ENCODE measurements at regions not wholly inside any gene's neighbourhood (a gene's known extent, or its start where the extent isn't known, plus 50 kb on each side); places are given as distances from the start of the nearest gene placed in this dataset.
"Not testable (repeated sequence)": the region's sequence is repeated elsewhere in the genome, so short reads cannot be mapped to it uniquely, and the experiment has no call there.

DNA sequence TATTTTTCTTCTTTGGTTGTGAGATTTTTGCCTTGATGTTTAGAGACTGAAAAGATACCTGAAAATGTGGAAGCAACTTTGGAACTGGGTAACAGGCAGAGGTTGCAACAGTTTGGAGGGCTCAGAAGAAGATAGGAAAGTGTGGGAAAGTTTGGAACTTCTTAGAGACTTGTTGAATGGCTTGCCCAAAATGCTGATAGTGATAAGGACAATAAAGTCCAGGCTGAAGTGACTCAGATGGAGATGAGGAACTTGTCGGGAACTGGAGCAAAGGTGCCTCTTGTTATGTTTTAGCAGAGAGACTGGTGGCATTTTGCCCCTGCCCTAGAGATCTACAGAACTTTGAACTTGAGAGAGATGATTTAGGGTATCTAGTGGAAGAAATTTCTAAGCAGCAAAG, 171.8 kb downstream of the REEP3 start:
- TF ChIP-seq, protein P1, sequence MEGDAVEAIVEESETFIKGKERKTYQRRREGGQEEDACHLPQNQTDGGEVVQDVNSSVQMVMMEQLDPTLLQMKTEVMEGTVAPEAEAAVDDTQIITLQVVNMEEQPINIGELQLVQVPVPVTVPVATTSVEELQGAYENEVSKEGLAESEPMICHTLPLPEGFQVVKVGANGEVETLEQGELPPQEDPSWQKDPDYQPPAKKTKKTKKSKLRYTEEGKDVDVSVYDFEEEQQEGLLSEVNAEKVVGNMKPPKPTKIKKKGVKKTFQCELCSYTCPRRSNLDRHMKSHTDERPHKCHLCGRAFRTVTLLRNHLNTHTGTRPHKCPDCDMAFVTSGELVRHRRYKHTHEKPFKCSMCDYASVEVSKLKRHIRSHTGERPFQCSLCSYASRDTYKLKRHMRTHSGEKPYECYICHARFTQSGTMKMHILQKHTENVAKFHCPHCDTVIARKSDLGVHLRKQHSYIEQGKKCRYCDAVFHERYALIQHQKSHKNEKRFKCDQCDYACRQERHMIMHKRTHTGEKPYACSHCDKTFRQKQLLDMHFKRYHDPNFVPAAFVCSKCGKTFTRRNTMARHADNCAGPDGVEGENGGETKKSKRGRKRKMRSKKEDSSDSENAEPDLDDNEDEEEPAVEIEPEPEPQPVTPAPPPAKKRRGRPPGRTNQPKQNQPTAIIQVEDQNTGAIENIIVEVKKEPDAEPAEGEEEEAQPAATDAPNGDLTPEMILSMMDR (conservative IDR thresholded peaks at IDR 0.05; ENCODE audit: low read depth, low read length) = not testable (repeated sequence)
- TF ChIP-seq EZH2 (IDR thresholded peaks at IDR 0.05; ENCODE audit: borderline replicate concordance, low read depth, low read length, poor library complexity, severe bottlenecking) = not testable (repeated sequence)

All from A673 (cell line).